NCI-H748 (cell line): ENCODE measurements at regions not wholly inside any gene's neighbourhood (a gene's known extent, or its start where the extent isn't known, plus 50 kb on each side); places are given as distances from the start of the nearest gene placed in this dataset.
"Not testable (repeated sequence)": the region's sequence is repeated elsewhere in the genome, so short reads cannot be mapped to it uniquely, and the experiment has no call there.

Experiments
- DNase-seq: peaks from one replicate; lab custom pipeline; 2025; ENCODE audit not compliant: unreplicated experiment; lab: John Stamatoyannopoulos, UW

DNA sequence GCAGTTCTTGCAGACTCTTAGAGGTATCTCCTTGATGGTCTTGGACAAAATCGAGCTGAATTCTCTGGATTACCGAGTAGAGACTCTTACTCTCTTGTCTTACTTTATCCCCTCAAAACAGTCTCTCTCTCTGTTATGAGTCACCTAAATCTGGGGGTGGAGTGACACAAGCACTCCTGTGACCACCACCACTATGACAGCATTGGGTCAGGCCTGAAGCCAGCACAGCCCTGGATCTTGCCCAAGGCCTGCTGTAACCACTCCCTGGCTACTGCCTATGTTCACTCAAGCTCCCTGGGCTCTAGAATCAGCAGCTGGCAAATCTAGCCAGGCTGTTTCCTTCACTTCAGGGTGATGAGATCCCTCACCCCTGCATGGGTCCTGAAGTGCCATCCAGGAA, 662.5 kb downstream of the LUZP2 start:
- no peak for DNase-seq

DNA sequence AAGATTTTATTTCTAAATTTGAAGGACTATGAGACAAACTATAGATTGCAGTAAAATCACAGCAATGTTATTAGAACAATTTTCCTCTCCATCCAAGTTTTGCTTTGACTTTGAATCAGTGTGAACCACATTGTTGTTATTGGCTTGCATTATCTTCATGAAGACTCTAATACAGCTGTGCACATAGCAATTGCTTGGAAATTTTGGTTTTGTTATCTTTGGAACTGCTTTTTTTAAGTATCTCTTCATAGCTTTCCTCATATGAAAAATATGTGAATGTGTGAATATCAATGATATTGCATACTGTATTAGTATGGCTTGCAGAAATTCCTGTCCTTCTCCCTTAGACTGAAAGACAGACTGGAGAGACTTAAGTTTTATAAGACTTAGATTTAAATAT, 666.6 kb downstream of the LUZP2 start:
- no peak for DNase-seq

DNA sequence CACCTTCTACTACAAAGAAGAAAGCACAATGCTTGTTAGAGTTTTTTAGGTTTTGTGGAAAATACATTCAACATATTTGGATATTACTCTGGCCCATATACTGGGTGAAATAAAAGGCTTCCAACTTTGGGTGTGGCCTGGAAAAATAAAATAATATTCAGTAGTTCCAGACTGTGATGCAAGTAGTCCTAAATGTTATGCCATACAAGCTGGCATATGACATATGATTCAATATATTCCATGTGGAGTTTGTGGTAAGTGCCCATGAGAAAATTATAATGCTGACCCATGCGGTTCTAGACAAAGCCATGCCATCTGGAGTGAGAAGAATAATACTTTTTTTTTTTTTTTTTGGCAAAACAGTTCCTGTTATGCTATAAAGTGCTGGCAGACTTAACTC, 683.3 kb downstream of the LUZP2 start:
- no peak for DNase-seq

DNA sequence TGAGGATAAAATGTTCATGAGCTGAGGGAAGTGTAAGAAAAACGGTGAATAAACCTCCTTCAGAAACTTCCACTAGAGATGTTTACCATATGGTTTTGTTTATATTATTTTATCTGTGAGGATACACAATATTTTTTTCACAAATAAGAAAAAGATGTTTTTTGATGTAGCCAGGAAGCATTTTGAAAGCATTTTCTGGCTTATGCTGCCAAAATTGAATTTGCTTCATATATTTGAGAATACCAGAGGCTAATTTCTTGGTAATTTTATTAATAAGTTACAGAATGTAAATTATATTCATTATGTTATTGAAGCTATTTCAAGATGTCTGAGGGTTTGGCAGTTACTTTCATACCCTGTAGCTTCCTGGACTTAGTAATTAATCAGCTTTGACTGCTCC, 686.6 kb downstream of the LUZP2 start:
- DNase-seq = no peak

DNA sequence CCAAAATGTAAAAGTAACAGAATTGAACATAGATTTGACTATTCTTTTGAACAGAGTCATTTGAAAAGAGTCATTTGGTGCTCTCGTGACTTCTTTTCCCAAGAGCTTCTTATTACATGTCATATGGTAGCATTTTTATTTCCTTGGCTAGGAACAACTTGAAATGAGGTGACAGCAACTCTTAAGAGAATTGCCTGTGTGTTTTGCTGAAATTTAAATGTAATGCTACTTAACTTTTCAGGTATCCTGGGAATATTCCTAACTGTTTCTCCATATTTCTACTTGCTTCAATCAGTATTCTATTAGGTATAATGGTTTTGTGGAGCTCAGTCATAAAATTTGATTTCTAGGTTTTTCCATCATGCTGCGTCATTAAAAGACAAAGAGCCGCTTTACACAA, 700.7 kb downstream of the LUZP2 start:
- no peak for DNase-seq

DNA sequence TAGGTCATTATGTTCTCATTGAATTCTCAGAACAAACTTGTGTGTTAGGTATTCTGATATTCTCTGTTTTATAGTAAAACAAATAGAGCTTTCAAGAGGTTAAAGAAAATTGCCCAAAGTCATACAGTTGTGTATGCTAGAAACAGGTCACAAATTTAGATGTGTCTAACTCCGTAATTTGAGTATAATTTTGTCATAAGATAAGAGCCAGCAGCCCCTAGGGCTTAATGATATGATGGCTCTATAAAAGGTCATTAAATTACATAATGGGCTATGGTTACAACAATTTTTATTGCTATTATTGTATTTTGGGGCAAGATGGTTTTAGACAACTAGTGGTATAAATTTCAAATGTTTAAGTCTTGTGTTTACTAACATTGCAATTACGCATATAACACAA, 701.9 kb downstream of the LUZP2 start:
- no peak for DNase-seq

DNA sequence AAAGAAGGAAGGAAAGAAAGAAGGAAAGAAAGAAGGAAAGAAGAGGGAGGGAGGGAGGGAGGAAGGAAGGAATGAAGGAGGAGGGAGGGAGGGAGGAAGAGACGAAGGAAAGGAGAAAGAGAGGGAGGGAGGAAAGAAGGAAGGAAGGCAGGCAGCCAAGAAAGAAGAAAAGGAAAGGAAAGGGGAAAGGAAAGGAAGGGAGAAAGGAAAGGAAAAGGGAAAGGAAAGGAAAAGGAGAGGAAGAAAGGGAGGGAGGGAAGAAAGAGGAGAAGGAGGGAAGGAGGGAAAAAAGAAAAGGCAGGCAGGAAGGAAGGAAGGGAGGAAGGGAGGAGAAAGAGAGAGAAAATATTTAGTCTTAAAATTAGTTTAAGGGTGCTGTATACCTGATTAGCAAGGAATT, 704.1 kb downstream of the LUZP2 start:
- no peak for DNase-seq

DNA sequence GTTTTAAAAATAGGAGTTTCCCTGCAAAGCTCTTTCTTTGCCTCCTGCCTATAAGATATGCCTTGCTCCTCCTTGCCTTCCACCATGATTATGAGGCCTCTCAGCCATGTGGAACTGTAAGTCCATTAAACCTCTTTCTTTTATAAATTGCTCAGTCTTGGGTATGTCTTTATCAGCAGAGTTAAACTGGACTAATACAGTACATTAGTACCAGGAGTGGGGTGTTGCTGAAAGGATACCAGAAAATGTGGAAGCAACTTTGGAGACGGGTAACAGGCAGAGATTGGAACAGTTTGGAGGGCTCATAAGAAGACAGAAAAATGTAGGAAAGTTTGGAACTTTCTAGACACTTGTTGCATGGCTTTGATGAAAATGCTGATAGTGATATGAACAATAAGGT, 709.9 kb downstream of the LUZP2 start:
- no peak for DNase-seq

DNA sequence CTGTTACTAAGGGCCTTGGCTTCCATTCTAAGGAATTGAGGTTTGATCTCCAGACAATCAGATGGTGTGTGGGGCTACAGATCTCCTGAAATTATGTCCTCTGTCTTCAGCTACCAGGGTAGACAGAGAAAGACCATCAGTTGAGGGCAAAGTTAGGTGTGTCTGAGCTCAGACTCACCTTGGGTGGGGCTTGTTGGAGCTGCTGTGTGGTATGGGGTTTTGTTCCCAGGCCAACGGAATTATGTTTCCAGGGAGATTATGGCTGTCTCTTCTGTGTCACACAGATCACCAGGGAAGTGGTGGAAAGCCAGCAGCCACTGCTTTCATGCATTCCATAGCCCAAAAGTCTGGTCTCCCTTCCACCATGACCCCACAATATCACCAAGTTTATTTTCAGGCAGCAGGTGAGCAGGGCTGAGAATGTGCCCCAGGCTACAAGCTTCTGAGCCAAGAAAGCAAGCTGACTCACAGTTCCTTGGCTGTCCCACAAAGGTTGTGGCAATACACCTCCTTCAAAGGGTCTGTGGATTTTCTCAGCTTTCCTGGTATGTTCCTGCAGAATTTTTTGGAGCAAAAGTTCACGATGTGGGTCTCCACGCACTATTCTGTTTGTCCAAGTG, 714.9 kb downstream of the LUZP2 start:
- DNase-seq = no peak

DNA sequence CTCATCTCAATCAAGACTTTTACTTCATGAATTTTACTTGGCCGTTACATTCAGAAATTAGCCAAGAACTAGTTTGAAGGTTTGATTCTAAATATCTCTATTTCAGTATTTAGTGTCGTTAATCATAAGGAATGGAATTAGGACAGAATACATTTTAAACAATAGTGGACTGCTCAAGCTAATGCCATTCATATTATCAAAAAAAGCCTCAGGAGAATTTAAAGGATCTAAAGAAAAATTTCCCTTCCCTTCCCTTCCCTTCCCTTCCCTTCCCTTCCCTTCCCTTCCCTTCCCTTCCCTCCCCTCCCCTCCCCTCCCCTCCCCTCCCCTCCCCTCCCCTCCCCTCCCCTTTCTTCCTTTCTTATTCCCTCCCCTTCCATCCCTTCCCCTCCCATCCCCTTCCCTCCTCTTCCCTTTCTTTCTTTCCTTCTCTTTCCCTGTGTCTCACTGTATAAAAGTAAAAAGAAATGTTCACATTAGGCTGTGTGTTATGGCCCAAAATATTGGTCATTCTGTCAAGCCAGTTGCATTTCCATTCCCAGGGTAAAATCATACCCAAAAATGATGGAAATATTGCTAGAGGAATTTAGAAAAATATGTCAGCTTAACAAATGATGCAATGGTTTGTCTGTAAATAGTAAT, 717.8 kb downstream of the LUZP2 start:
- no peak for DNase-seq

DNA sequence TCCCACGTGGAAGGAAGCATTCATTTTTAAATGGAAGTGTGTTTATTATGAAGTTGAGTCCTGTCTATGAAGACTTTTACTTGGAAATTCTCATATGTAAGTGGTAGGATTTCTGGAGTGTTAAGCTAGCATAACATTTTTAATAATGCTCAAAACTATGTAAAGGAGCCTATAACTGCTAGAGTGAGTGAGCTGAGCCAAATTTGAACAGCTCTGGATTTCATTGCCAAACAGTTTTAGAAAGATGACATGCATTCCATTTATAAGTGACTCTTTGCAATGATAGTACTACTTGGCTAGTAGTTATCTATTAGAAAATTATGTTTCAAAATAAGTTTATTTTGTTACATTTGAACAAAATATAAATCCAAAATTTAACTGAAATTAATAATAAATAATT, 721.2 kb downstream of the LUZP2 start:
- DNase-seq = no peak

DNA sequence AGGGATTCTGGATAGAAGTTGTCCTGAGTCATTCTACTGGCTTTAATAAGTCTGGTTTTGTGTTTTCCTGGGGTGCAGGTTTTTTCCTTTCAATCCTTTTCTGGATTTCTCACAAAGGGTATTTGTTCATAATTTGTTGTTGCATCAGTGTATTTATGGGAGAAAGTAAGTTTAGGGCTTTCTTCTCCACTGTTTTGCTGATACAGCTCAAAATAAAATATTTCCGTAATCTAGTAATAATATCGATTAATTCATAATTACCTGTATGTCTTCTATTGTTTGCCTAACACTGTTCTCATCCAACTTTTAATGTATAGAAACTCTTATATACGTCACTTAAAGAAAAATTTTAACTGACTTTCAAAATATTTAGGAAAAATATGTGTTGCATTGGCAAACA, 728.2 kb downstream of the LUZP2 start:
- no peak for DNase-seq

DNA sequence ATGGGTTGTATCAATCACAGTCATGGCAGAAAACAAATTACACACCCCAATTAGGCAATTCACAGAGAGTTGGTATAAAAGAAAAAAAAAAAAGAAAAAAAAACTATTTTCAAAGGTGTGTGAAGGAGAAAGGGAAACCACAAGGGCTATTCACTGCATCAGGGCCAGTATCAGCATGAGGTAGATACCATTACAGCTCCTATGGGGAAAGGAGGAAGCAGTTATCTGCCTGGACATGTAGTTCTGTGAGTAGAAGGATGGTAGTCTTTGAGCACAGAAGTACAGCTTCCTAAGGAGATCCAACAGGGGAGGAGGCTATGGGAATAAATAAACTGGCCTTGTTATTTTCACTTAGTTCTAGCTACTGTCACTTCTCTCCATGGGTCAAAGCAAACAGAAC, 746.1 kb downstream of the LUZP2 start:
- DNase-seq = no peak

DNA sequence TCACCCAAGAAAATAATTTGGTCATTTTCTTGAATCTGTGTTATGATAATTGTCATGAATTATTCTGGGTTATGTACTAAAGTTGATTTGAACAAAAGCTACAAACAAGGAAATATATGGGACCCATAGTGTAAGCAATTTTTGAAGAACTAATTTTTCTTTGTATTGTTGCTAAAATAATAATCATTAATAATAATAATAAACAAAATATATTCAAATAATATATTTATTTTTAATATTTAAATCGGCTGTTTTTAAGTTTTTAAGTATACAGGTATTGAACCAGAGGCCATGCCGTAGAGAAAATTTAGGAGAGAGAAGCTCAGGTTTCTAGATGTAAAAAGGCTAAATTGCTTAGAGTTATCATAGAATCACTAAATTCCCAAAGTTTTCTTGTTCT, 747.3 kb downstream of the LUZP2 start:
- no peak for DNase-seq

DNA sequence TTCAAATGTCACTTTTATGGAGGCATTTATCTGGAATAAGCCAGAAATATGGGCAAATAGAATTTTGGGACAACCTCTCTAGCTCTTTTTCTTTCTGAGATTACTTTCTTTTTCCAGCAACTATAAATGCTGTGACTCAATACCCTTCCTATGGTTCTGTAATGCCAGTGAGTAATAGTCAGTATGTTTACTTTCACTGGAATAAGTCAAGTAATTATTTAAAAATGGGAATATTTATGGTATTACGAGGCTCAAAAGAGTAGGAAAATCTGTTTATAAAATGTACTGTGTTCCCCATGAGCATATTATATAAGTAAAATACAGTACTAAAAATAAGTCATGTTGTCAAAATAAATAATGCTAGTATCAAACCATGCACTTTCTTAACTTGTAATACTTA, 750.5 kb downstream of the LUZP2 start:
- DNase-seq = no peak

DNA sequence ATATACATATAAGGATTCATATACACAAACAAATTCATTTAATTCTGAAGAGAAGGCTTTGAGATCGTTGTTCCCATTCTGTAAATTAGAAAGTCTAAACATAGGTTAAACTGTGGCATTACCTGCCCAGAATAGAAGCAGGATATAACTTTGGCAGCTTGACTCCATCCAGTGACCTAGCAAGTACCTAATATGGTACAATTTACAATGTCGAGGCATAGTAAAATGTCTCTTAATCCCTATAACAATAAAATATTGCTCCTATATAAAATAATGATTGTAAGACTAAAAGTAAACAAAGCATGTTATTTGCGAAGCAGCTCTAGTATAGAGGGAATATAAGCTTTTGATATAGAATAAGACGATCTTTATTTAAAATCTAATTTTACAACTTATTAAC, 756.0 kb downstream of the LUZP2 start:
- DNase-seq = no peak

DNA sequence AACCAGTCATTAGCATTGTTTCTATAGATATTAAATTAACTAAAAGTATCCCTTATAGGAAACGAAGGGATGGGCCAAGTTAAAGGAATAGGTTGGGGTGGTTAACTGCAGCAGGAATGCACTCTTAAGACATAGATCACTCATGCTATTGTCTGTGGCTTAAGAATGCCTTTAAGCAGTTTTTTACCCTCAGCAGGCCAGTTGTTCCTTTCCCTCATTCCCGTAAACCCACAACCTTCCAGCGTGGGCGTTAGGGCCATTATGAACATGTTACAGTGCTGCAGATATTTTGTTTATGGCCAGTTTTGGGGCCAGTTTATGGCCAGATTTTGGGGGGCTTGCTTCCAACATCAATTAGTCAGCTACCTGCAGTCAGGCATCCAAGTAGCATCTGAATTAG, 767.0 kb downstream of the LUZP2 start:
- not testable (repeated sequence) for DNase-seq

DNA sequence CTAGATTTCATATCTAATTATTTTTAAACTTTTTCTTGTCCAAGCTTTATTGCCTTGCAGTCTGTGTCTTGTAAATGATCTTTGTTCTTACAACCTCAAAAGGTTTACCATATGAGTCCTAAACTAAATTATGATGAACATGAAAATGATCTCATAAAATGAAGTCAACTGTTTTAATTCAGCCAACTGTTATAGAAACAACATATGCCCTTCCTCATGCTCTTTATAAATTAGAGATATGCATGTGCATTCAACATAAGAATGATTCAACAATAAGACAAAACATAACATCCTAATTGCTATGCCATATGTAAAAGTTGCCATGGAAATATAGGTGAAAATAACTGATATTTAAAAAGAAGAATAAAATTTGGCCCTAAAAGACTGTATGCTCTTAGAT, 774.4 kb downstream of the LUZP2 start:
- no peak for DNase-seq

DNA sequence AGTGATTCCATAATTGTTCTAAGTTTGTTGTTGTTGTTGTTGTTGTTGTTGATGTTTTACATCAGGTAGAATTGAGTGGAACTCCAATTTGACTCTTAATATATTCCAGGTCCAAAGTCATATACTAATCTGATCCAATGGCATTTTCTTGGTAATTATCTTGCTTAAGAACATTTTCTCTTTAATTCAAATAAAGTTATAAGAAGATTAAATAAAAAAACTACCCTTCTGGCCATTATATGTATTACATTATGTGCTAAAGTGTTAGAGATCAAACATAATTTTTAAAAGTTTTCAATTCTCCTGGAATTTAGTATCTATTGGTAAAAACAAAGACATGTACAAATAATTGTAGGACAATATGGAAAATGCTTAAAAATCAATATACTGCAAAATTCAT, 775.4 kb downstream of the LUZP2 start:
- DNase-seq = no peak

DNA sequence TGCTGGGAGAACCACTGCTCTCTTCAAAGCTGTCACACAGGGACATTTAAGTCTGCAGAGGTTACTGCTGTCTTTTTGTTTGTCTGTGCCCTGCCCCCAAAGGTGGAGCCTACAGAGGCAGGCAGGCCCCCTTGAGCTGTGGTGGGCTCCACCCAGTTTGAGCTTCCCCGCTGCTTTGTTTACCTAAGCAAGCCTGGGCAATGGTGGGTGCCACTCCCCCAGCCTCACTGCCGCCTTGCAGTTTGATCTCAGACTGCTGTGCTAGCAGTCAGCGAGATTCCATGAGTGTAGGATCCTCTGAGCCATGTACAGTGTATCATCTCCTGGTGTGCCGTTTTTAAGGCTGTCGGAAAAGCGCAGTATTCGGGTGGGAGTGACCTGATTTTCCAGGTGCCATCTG, 784.0 kb downstream of the LUZP2 start:
- peak; percentile 45 for DNase-seq

DNA sequence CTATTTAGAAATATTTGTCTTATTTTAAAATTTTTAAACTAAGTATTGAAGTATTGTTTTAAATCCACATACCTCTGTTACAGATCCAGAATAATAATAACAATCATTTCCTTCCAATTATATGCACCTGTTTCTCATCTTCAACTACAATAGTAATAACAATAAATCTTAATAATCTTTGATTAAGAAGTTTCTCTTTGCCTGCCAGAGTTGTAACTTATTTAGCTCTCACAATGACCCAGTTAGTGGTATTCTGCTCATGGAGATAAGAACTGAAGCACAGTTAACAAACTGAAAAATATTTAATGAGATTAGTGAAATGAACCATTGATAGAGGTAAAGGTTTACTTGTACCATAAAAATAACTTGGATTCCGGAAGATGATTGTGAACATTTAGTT, 796.3 kb downstream of the LUZP2 start:
- no peak for DNase-seq

DNA sequence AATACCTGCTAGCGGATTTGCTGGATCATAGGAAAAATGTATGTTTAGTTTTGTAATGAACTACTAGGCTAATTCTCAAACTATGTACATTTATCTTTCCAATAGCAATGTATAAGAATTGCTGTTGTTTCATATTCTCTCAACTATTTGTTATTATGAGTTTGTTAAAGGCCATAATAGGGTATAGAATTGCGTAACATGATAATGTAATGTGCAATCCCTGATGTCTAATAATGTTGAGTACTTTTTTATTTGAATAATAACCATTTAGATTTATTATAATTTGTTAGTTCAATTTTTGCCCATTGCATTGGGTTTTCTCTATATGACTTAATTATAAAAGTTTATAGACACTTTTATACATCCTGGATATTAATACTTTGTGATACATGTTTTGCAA, 801.6 kb downstream of the LUZP2 start:
- no peak for DNase-seq

DNA sequence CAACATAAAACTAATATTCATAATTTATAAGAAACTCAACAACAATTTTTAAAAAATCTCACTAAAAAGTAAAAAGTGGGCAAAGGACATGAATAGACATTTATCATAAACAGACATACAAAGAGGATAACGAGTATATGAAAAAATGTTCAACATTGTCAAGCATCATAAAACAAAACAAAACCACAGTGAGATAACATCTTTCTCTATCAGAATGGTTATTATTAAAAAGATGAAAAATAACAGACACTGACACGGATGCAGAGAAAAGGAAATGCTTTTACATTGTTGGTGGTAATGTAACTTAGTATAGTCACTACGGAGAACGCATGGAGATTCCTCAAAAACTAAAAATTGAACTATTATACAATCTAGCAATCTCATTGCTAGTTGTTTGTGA, 813.0 kb downstream of the LUZP2 start:
- no peak for DNase-seq
